ENCODE measurements at regions not wholly inside any gene's neighbourhood (a gene's known extent, or its start where the extent isn't known, plus 50 kb on each side); places are given as distances from the start of the nearest gene placed in this dataset.

DNA sequence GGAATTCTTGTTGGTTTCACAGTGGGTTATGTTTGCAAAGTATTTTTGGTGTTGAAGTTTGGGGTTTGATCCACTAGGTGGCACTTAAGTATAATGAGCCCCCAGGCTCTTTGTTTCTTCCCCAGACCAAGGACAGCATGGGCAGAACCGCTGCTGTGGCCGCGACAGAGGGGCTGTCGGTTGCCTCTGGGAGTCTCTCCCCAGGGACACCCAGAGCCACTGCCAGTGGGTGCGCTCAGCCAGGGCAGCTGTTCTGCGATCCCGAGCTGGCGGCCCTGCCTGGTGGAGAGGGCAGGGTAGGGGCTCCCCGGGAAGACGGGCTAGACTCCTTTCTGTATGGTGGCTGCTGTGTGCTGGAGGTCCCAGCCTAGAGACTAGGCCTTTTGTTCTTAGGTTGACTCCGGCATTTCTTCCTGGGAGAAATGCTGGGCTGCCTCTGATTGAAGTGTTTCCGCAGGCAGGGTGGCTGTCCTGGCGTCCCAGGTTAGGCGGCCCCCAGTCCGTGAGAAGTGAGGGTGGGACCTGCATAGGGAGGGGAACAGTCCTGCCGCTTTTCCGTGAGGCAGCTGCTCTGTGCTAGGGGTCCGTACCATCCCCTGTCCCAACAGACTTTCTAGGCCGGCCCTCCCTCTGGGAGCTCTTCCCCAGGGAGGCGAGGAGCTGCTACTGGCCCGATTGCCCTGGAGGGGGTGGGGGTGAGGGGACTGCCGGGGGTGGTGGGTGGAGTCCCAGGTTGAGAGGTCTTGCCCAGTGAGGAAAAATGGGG lies 253.1 kb upstream of the PELI2 start:
- H3K4me3 ChIP-seq (replicated peaks; ENCODE audit: low read depth, low read length) = no peak overlapping the region
- TF ChIP-seq, protein P1, sequence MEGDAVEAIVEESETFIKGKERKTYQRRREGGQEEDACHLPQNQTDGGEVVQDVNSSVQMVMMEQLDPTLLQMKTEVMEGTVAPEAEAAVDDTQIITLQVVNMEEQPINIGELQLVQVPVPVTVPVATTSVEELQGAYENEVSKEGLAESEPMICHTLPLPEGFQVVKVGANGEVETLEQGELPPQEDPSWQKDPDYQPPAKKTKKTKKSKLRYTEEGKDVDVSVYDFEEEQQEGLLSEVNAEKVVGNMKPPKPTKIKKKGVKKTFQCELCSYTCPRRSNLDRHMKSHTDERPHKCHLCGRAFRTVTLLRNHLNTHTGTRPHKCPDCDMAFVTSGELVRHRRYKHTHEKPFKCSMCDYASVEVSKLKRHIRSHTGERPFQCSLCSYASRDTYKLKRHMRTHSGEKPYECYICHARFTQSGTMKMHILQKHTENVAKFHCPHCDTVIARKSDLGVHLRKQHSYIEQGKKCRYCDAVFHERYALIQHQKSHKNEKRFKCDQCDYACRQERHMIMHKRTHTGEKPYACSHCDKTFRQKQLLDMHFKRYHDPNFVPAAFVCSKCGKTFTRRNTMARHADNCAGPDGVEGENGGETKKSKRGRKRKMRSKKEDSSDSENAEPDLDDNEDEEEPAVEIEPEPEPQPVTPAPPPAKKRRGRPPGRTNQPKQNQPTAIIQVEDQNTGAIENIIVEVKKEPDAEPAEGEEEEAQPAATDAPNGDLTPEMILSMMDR (IDR thresholded peaks at IDR 0.05; ENCODE audit: low read depth, low read length, missing control alignments) = no peak
- DNase-seq (ENCODE audit: extremely low read depth, low read depth) = no peak

DNA sequence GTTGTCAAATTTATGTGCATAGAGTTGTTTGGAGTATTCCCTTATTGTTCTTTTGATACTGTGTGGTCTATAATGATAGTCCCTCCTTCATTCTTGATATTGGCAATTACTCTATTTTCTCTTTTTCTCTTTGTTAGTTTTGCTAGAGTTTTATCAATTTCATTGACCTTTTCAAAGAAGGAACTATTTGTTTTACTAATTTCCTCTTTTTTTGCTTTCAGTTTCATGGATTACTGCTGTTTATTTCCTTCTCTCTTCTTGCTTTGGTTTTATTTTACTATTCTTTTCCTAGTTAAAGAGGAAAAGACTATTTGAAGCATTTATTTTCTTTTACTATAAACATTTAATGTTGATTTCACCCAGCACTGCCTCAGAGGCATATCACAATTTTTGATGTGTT lies 250.9 kb upstream of the PELI2 start:
- DNase-seq (ENCODE audit: extremely low read depth, low read depth) = no peak
- TF ChIP-seq, protein P1 (IDR thresholded peaks at IDR 0.05; ENCODE audit: low read depth, low read length, missing control alignments) = no peak
- no peak overlapping the region for H3K4me3 ChIP-seq (replicated peaks; ENCODE audit: low read depth, low read length)

DNA sequence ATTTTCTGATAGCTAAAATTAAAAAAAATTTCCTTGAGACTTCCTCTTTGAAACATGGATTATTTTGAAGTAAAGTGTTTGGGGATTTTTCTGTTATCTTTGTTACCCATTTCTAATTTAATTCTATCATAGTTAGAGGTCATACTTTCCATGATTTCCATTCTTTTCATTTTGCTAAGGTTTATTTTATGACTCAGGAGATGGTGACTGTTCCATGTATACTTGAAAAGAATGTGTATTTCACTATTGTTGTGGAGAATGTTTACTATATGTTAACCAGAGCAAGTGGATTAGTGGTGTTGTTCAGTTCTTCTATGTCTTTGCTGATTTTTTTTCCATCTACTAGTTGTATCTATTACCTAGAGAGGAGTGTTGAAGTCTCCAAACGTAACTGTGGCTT lies 250.5 kb upstream of the PELI2 start:
- no peak for DNase-seq (ENCODE audit: extremely low read depth, low read depth)
- no peak overlapping the region for H3K4me3 ChIP-seq (replicated peaks; ENCODE audit: low read depth, low read length)
- TF ChIP-seq, protein P1 (IDR thresholded peaks at IDR 0.05; ENCODE audit: low read depth, low read length, missing control alignments) = no peak

DNA sequence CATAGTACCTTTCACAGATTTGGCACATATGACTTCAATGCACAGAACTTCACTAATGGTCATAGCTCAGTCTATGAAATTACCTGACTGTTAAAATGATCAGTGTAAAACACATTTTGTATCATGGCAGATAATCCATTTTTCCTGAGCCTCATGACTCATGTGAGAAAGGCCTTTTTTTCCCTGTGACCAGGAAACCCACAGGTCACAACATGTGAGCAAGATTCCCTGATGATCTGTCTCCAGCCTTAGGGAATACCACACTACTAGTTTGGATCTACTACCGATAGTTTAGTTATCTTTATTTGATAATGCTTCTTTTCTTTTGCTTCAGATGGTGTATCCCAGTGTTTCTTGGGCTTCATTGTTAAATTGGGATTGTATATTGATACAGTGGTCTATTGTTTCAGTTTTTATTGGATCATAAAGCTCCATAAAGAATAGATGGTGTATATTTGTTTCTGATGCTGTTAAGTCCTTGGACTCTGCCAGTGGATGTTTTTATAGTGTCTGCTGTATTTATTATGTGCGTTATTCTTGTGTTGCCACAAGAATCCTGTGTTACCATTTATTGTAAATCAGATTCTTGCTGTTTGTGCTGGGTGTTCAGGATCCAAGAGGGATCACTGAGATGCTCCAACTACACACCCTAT lies 248.7 kb upstream of the PELI2 start:
- no peak overlapping the region for H3K4me3 ChIP-seq (replicated peaks; ENCODE audit: low read depth, low read length)
- TF ChIP-seq, protein P1 (IDR thresholded peaks at IDR 0.05; ENCODE audit: low read depth, low read length, missing control alignments) = no peak
- DNase-seq (ENCODE audit: extremely low read depth, low read depth) = no peak

DNA sequence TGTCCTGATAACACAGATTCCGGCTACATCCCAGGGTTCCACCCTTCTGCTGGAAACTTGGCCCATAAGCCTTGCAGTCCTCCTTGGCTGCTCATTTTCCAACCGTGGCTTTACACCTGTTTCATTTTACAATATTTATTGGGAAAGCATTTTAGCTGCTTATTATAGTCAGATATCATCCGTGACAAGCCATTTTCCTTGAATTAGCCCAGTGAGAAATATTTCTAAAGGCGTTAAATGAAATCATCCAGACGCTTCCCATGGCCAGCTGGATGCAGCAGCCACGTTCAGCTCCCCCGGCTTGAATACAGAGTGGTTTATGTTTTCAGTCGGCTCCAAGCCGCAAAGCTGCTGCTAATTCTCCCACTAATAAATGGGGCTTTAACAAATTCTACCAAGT lies 245.0 kb upstream of the PELI2 start:
- no peak for DNase-seq (ENCODE audit: extremely low read depth, low read depth)
- H3K4me3 ChIP-seq (replicated peaks; ENCODE audit: low read depth, low read length) = no peak overlapping the region
- TF ChIP-seq, protein P1 (IDR thresholded peaks at IDR 0.05; ENCODE audit: low read depth, low read length, missing control alignments) = no peak

DNA sequence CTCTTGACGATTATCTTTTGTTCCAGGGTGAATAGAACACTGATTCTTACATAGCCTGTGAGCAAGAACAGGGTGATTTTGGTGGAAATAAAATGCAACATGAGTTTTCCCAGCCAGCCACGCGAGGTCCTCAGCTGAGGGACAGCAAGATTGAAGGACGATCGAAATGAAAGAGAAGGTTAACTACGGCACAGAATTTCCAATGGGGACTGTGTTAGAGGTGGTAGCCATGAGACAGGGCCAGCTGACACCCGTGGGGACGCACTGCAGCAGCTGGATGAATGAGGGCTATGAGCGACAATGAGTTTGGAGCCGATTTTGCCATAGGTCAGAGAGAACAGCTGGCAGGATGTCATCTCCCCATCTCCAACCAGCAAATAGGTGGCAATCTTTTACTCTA lies 243.4 kb upstream of the PELI2 start:
- no peak for DNase-seq (ENCODE audit: extremely low read depth, low read depth)
- TF ChIP-seq, protein P1 (IDR thresholded peaks at IDR 0.05; ENCODE audit: low read depth, low read length, missing control alignments) = no peak
- no peak overlapping the region for H3K4me3 ChIP-seq (replicated peaks; ENCODE audit: low read depth, low read length)

Measured in HFF-Myc (cell line).